ENCODE measurements at regions not wholly inside any gene's neighbourhood (a gene's known extent, or its start where the extent isn't known, plus 50 kb on each side); places are given as distances from the start of the nearest gene placed in this dataset.

- no peaks in the 10 kb centered on the region for H3K4me1 ChIP-seq
- no peak overlapping the region for H3K4me3 ChIP-seq
- no peaks in the 10 kb centered on the region for H3K36me3 ChIP-seq (ENCODE audit: low read depth, missing control alignments)
- no peak for DNase-seq
- H3K9me3 ChIP-seq, result no peaks in the 10 kb centered on the region
- TF ChIP-seq CTCF (IDR thresholded peaks at IDR 0.05), result no peak
- no peak for TF ChIP-seq POLR2A (IDR thresholded peaks at IDR 0.05)
- intact Hi-C loops (cut with DNase I; ENCODE audit: low total_unique reads), result no loop called here
- H3K27ac ChIP-seq, result no peak overlapping the region
- no peaks in the 10 kb centered on the region for H3K27me3 ChIP-seq
- 82 to 84% methylated on average over 1 of the region's 1 CpG for WGBS, 2 donors
Observed at GRCh38 chr1:106055855-106056254, 1000.6 kb upstream of the PRMT6 start.

GRCh38 chr1:106061586-106062495 lies 994.6 kb upstream of the PRMT6 start:
- peak overlapping the region; percentile 46 to 51 for H3K27ac ChIP-seq

GRCh38 chr1:106063510-106063909 lies 993.0 kb upstream of the PRMT6 start:
- Histone ChIP-seq H3K27me3 (no peaks in the 10 kb centered on the region), H3K36me3 (ENCODE audit: low read depth, missing control alignments) (no peaks in the 10 kb centered on the region), H3K4me3 (no peak overlapping the region), H3K27ac (no peak overlapping the region), H3K9me3 (no peaks in the 10 kb centered on the region), H3K4me1 (no peaks in the 10 kb centered on the region)
- no peak for TF ChIP-seq CTCF (IDR thresholded peaks at IDR 0.05)
- no peak for TF ChIP-seq POLR2A (IDR thresholded peaks at IDR 0.05)
- no peak for DNase-seq
- WGBS, 2 donors, result 97 to 100% methylated on average over 1 of the region's 1 CpG
- intact Hi-C loops (cut with DNase I; ENCODE audit: low total_unique reads), result no loop called here

More at GRCh38 chr1:106061586-106062495, 994.6 kb upstream of the PRMT6 start:
- Histone ChIP-seq H3K9me3 (no peaks in the 10 kb centered on the region), H3K4me1 (no peaks in the 10 kb centered on the region), H3K27me3 (no peaks in the 10 kb centered on the region), H3K4me3 (no peak overlapping the region), H3K36me3 (ENCODE audit: low read depth, missing control alignments) (no peaks in the 10 kb centered on the region)
- no peak for DNase-seq
- WGBS, 2 donors, result 35 to 36% methylated on average over 3 of the region's 3 CpGs
- TF ChIP-seq POLR2A (IDR thresholded peaks at IDR 0.05) (no peak), CTCF (IDR thresholded peaks at IDR 0.05) (no peak)
- intact Hi-C loops (cut with DNase I; ENCODE audit: low total_unique reads), result no loop called here

- Histone ChIP-seq H3K36me3 (ENCODE audit: low read depth, missing control alignments) (no peaks in the 10 kb centered on the region), H3K27me3 (no peaks in the 10 kb centered on the region), H3K27ac (no peak overlapping the region), H3K4me3 (no peak overlapping the region), H3K9me3 (no peaks in the 10 kb centered on the region), H3K4me1 (no peaks in the 10 kb centered on the region)
- TF ChIP-seq CTCF (IDR thresholded peaks at IDR 0.05), result no peak
- TF ChIP-seq POLR2A (IDR thresholded peaks at IDR 0.05), result no peak
- WGBS, 2 donors, result 83% methylated on average over 7 of the region's 7 CpGs
- intact Hi-C loops (cut with DNase I; ENCODE audit: low total_unique reads), result no loop called here
- DNase-seq, result no peak
Observed at GRCh38 chr1:106072909-106073600, 983.4 kb upstream of the PRMT6 start.

Measured in testis (tissue), 2 donors.